ENCODE measurements at regions not wholly inside any gene's neighbourhood (a gene's known extent, or its start where the extent isn't known, plus 50 kb on each side); places are given as distances from the start of the nearest gene placed in this dataset.
A peak's percentile ranks its signal among the peaks of the same experiment; 100 is the strongest.
"Not testable (repeated sequence)": the region's sequence is repeated elsewhere in the genome, so short reads cannot be mapped to it uniquely, and the experiment has no call there.

DNA sequence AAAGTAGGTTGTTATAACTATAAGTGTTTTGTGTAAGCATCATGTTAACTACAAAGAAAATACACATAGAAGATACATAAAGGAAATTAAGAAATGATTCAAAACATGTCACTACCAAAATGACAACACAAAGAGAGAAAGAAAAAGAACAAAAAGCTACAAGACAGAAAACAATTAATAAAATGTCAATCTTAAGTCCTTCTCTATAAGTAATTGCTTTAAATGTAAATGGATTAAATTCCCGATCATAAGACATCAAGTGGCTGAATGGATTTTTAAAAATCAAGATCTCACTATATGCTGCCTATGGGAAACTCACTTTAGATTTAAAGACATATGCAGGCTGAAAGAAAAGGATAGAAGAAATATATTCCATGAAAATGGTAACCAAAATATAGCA lies 232.3 kb upstream of the NFIA start:
- Histone ChIP-seq H3K9me3 (ENCODE audit: low read depth) (no peaks in the 10 kb centered on the region), H3K36me3 (no peaks in the 10 kb centered on the region), H3K4me3 (no peak overlapping the region), H3K27me3 (no peaks in the 10 kb centered on the region), H3K4me1 (ENCODE audit: low read depth) (no peaks in the 10 kb centered on the region), H3K27ac (no peak overlapping the region)
- TF ChIP-seq, protein P1, sequence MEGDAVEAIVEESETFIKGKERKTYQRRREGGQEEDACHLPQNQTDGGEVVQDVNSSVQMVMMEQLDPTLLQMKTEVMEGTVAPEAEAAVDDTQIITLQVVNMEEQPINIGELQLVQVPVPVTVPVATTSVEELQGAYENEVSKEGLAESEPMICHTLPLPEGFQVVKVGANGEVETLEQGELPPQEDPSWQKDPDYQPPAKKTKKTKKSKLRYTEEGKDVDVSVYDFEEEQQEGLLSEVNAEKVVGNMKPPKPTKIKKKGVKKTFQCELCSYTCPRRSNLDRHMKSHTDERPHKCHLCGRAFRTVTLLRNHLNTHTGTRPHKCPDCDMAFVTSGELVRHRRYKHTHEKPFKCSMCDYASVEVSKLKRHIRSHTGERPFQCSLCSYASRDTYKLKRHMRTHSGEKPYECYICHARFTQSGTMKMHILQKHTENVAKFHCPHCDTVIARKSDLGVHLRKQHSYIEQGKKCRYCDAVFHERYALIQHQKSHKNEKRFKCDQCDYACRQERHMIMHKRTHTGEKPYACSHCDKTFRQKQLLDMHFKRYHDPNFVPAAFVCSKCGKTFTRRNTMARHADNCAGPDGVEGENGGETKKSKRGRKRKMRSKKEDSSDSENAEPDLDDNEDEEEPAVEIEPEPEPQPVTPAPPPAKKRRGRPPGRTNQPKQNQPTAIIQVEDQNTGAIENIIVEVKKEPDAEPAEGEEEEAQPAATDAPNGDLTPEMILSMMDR (IDR thresholded peaks at IDR 0.05; ENCODE audit: low read depth, low read length) = no peak
- DNase-seq (ENCODE audit: low read depth in 1 of 2, low spot score in 1 of 2) = no peak

DNA sequence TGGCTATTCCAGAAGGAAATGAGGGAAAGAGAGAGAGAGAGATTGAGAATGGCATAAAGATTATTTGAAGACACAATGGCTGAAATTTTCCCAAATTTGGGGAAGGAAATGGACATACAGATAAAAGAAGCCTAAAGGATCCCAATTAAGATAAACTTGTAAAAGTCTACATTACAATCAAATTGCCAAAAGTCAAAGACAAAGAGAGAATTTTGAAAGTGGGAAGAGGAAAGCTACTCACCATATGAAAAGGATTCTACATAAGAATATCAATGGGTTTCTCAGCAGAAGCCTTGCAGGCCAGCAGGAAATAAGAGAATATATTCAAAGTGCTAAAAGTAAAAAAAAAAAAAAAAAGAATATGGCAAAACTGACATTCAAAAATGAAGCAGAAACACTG lies 233.0 kb upstream of the NFIA start:
- DNase-seq (ENCODE audit: low read depth in 1 of 2, low spot score in 1 of 2) = no peak
- Histone ChIP-seq H3K36me3 (no peaks in the 10 kb centered on the region), H3K27me3 (no peaks in the 10 kb centered on the region), H3K4me3 (no peak overlapping the region), H3K9me3 (ENCODE audit: low read depth) (no peaks in the 10 kb centered on the region), H3K4me1 (ENCODE audit: low read depth) (no peaks in the 10 kb centered on the region), H3K27ac (no peak overlapping the region)
- TF ChIP-seq, protein P1 (IDR thresholded peaks at IDR 0.05; ENCODE audit: low read depth, low read length) = no peak

DNA sequence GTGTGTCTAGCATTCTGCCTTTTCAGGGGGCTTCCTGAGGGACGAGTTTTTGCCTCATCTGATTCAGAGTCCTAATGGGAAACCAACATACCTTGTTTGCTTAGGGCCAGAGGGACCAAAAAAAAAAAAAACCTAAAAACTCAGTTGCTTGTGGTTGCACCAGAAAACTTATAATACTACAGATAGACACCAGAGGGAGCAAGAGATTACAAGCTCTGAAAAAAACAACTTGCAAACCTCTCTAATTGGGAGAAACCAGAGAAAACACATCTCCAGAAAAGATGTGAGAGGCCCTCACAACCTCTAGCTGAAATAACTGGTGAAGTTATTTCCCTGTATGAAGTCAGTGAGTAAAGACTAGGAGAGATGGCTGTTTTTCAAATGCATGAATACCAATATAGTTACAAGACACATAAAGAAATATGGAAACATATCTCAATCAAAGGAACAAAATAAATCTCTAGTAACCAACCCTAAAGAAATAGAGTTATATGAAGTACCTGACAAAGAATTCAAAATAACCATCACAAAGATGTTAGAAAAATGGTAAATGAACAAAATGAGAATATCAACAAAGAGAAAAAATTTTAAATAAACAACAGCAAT lies 233.7 kb upstream of the NFIA start:
- no peaks in the 10 kb centered on the region for H3K27me3 ChIP-seq

DNA sequence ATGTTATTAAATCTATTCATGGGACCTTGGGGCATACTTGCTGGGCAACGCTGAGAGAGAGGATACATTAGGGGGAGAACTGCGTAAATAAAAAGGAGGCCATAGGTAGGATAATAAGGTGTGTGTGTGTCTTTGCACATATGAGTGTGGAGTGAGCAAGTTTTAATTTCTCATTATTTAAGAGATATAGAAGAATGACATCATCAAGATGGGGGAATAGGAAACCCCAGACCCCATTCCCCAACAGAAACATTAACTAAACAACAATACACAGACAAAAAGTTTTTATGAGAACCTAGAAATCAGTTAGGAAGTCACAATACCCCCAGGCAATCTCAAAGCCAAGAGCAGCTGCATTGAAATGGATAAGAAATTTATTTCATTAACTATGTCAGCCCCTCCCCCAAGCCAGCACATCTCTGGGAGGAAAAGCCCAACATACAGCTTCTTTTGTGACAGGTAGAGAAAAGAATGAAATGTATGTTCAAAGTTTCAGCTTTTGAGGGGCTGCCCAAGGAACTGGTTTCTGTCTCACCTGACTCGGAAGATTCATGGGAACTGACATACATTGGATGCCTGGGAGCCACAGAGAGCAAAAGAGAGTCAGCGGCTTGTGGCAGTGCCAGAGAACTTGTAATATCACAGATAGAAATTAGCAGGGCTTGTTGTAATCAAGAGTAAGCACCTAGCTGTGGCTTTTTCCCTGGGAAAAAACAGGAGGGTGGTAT lies 234.3 kb upstream of the NFIA start:
- Histone ChIP-seq H3K27ac (no peak overlapping the region), H3K27me3 (no peaks in the 10 kb centered on the region), H3K4me1 (ENCODE audit: low read depth) (no peaks in the 10 kb centered on the region), H3K9me3 (ENCODE audit: low read depth) (no peaks in the 10 kb centered on the region), H3K4me3 (no peak overlapping the region), H3K36me3 (no peaks in the 10 kb centered on the region)
- DNase-seq (ENCODE audit: low read depth in 1 of 2, low spot score in 1 of 2) = no peak
- TF ChIP-seq, protein P1 (IDR thresholded peaks at IDR 0.05; ENCODE audit: low read depth, low read length) = no peak

More for the DNA sequence above, 233.7 kb upstream of the NFIA start:
- Histone ChIP-seq H3K4me1 (ENCODE audit: low read depth) (no peaks in the 10 kb centered on the region), H3K27ac (no peak overlapping the region), H3K36me3 (no peaks in the 10 kb centered on the region), H3K9me3 (ENCODE audit: low read depth) (no peaks in the 10 kb centered on the region), H3K4me3 (no peak overlapping the region)
- TF ChIP-seq, protein P1 (IDR thresholded peaks at IDR 0.05; ENCODE audit: low read depth, low read length) = peak; percentile 52
- DNase-seq (ENCODE audit: low read depth in 1 of 2, low spot score in 1 of 2) = peak; percentile 48 to 74

DNA sequence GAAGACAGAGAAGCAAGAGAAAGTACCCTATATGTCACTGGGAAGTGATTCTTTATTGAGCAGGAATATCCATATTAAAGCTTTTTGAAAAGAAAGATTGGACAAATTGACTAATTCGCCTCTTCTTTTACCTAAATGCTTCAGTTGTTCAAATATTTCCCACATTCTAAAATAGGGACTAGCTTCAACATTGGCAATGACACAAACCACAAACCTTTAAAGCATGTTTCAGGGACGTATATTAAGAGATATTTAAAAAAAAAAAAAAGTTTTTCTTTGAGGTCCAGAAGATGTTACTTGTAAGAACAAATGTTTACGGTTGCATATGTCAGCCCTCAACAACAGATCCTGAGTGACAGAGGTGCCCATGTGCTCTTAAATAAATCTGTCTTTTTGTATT lies 235.0 kb upstream of the NFIA start:
- no peaks in the 10 kb centered on the region for H3K27me3 ChIP-seq
- H3K27ac ChIP-seq = no peak overlapping the region
- H3K9me3 ChIP-seq (ENCODE audit: low read depth) = no peaks in the 10 kb centered on the region
- H3K4me1 ChIP-seq (ENCODE audit: low read depth) = no peaks in the 10 kb centered on the region
- TF ChIP-seq, protein P1 (IDR thresholded peaks at IDR 0.05; ENCODE audit: low read depth, low read length) = no peak
- H3K4me3 ChIP-seq = no peak overlapping the region
- H3K36me3 ChIP-seq = no peaks in the 10 kb centered on the region
- peak in 1 of 2 donors; percentile 8 for DNase-seq (ENCODE audit: low read depth in 1 of 2, low spot score in 1 of 2)

DNA sequence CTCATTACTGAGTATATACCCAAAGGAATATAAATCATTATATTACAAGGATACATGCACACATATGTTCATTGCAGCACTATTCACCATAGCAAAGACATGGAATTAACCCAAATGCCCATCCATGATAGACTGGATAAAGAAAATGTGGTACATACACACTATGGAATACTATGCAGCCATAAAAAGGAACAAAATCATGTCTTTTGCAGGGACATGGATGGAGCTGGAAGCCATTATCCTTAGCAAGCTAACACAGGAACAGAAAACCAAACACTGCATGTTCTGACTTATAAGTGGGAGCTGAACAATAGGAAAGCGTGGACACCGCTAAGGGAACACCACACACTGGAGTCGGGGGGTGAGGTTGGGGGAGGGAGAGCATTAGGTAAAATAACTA lies 236.7 kb upstream of the NFIA start:
- not testable (repeated sequence) for H3K36me3 ChIP-seq; H3K4me3 ChIP-seq; H3K4me1 ChIP-seq (ENCODE audit: low read depth); H3K27ac ChIP-seq; H3K27me3 ChIP-seq; H3K9me3 ChIP-seq (ENCODE audit: low read depth); DNase-seq (ENCODE audit: low read depth in 1 of 2, low spot score in 1 of 2)
